T-cell (primary cell): ENCODE measurements at regions not wholly inside any gene's neighbourhood (a gene's known extent, or its start where the extent isn't known, plus 50 kb on each side); places are given as distances from the start of the nearest gene placed in this dataset.
"Not testable (repeated sequence)": the region's sequence is repeated elsewhere in the genome, so short reads cannot be mapped to it uniquely, and the experiment has no call there.

Source experiments
- ATAC-seq, 4 experiments: fragments of 200-7000 bp in 3 of 4; fragments of 150-1000 bp in 1 of 4; cut with Tn5 transposase; replicated peaks in 1 of 4; 1 replicate in 3 of 4; 2 replicates in 1 of 4; pipeline ENCODE4 v1.10.0; 2021; ENCODE audit warnings: moderate library complexity in 3 of 4, mild to moderate bottlenecking in 2 of 4, moderate number of reproducible peaks in 1 of 4
- CTCF ChIA-PET, 2 donors: fragments of 300-600 bp; sonication (Branson Sonifier 250); formaldehyde crosslinking; loops; one replicate each; lab custom pipeline; 2022; ENCODE audit warnings: antibody characterized with exemption in 2 of 2; lab: Charles Lee
- POLR2A ChIA-PET, 2 donors: fragments of 300-600 bp; sonication (Branson Sonifier 250); formaldehyde crosslinking; loops; one replicate each; lab custom pipeline; 2022; ENCODE audit warnings: antibody characterized with exemption in 2 of 2; lab: Charles Lee
- DNase-seq, 35 experiments: peaks; one replicate each; pipeline versions ENCODE4 v3.0.0 to v3.0.0-alpha.2; 2013 to 2023
- H3K27ac ChIP-seq: one replicate; pipeline ENCODE4 v1.5.1; 2013; ENCODE audit warnings: low read length
- H3K27me3 ChIP-seq, 2 experiments: replicated peaks in 1 of 2; 1 replicate in 1 of 2; 2 replicates in 1 of 2; pipeline versions ENCODE4 v1.6.1 to v1.7.0; 2013; ENCODE audit warnings: low read length in 1 of 2, mixed read lengths in 1 of 2; ENCODE audit not compliant: control insufficient read depth in 2 of 2, insufficient read depth in 2 of 2; ENCODE audit errors: extremely low read depth in 1 of 2
- H3K36me3 ChIP-seq, 2 donors: 1 replicate in 1 of 2; 2 replicates in 1 of 2; pipeline versions ENCODE4 v1.6.1 to v1.7.0; 2013; ENCODE audit warnings: low read length in 1 of 2; ENCODE audit not compliant: control insufficient read depth in 2 of 2, insufficient read depth in 1 of 2; ENCODE audit errors: extremely low read depth in 1 of 2
- H3K4me1 ChIP-seq, 2 experiments: 1 replicate in 1 of 2; 2 replicates in 1 of 2; pipeline versions ENCODE4 v1.6.1 to v1.7.0; 2013; ENCODE audit warnings: low read length in 2 of 2, mixed read lengths in 1 of 2; ENCODE audit not compliant: insufficient read depth in 2 of 2, control insufficient read depth in 1 of 2; ENCODE audit errors: extremely low read depth in 1 of 2
- H3K4me3 ChIP-seq, 2 donors: 1 replicate in 1 of 2; 2 replicates in 1 of 2; pipeline versions ENCODE4 v1.5.1 to v1.7.0; 2013; ENCODE audit warnings: mild to moderate bottlenecking in 2 of 2, low read length in 1 of 2, moderate library complexity in 1 of 2; ENCODE audit not compliant: control insufficient read depth in 1 of 2; ENCODE audit errors: extremely low read depth in 1 of 2
- H3K9me3 ChIP-seq: 2 replicates; pipeline ENCODE4 v1.7.0; 2013
- H3K27ac Mint-ChIP-seq, 2 donors: one replicate each; pipeline ENCODE4 v1.8.0; 2020 to 2021; ENCODE audit warnings: mild to moderate bottlenecking in 2 of 2, mixed read lengths in 2 of 2
- H3K27me3 Mint-ChIP-seq, 2 donors: one replicate each; pipeline ENCODE4 v1.8.0; 2021 to 2022; ENCODE audit warnings: mixed read lengths in 2 of 2
- H3K36me3 Mint-ChIP-seq: one replicate; pipeline ENCODE4 v1.8.0; 2021; ENCODE audit warnings: mixed read lengths
- H3K4me1 Mint-ChIP-seq, 3 donors: one replicate each; pipeline ENCODE4 v1.8.0; 2020 to 2022; ENCODE audit warnings: mixed read lengths in 3 of 3, mild to moderate bottlenecking in 1 of 3
- H3K4me3 Mint-ChIP-seq, 3 donors: one replicate each; pipeline ENCODE4 v1.8.0; 2020 to 2022; ENCODE audit warnings: mild to moderate bottlenecking in 3 of 3, mixed read lengths in 3 of 3, moderate library complexity in 3 of 3
- H3K9me3 Mint-ChIP-seq, 3 donors: one replicate each; pipeline ENCODE4 v1.8.0; 2020 to 2022; ENCODE audit warnings: mixed read lengths in 3 of 3
- WGBS: methylation state at CpG from one replicate; pipeline ENCODE4 v1.1.5; 2013; ENCODE audit warnings: missing lambda C conversion rate; ENCODE audit not compliant: insufficient coverage; 5-methylcytosine and 5-hydroxymethylcytosine counted together

DNA sequence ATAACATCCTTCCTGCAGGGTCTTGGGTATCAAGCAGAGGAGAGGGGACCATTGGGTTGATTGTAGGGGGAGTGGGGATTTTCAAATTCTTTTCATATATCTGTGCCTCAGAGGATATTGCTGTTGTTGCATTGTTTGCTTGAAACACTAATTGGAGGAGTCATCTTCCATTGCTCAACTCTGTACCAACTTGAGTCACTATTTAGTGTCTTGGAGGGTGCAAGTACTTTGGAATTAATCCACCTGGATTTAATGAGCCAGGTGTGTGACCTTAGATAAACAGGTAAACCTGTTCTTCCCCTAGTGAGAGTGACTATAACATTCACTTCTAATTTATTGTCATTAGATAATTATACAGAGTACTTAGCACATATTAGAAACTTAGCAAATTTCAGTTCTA is 151.3 kb upstream of the CNTNAP4 start:
- DNase-seq (no peak), ATAC-seq (no peak)
- Histone ChIP-seq H3K27ac (no peak overlapping the region), H3K4me1 (no peaks in the 10 kb centered on the region), H3K9me3 (no peaks in the 10 kb centered on the region), H3K4me3 (no peak overlapping the region), H3K27me3 (no peaks in the 10 kb centered on the region), H3K36me3 (no peaks in the 10 kb centered on the region)
- ChIA-PET POLR2A (no interaction called here), CTCF (no interaction called here)
- Mint-ChIP-seq H3K4me3 (no peak overlapping the region), H3K4me1 (no peaks in the 10 kb centered on the region), H3K36me3 (no peaks in the 10 kb centered on the region), H3K9me3 (peaks cover 11 to 19% (median 13%) of the 10 kb centered on the region in 3 donors), H3K27me3 (peaks cover 0 to 3% of the 10 kb centered on the region in 2 donors), H3K27ac (no peak overlapping the region)

- peaks cover 4 to 11% (median 9%) of the 10 kb centered on the region in 3 donors for H3K9me3 Mint-ChIP-seq
- H3K9me3 ChIP-seq, H3K36me3 ChIP-seq, H3K27me3 ChIP-seq, DNase-seq, ATAC-seq, H3K27ac ChIP-seq, H3K27ac Mint-ChIP-seq, H3K4me1 Mint-ChIP-seq, H3K36me3 Mint-ChIP-seq, H3K4me1 ChIP-seq, H3K4me3 ChIP-seq, H3K4me3 Mint-ChIP-seq, POLR2A ChIA-PET, H3K27me3 Mint-ChIP-seq, CTCF ChIA-PET: not testable (repeated sequence)
- WGBS = 47% methylated on average over 2 of the region's 6 CpGs
Observed at GRCh38 chr16:76138056-76138455, 139.1 kb upstream of the CNTNAP4 start.

- POLR2A ChIA-PET = no interaction called here
- Histone ChIP-seq H3K4me1 (no peaks in the 10 kb centered on the region), H3K27ac (no peak overlapping the region), H3K9me3 (no peaks in the 10 kb centered on the region), H3K27me3 (no peaks in the 10 kb centered on the region), H3K4me3 (no peak overlapping the region), H3K36me3 (no peaks in the 10 kb centered on the region)
- WGBS = 80% methylated on average over 4 of the region's 5 CpGs
- CTCF ChIA-PET = no interaction called here
- Mint-ChIP-seq H3K27ac (no peak overlapping the region), H3K4me3 (no peak overlapping the region), H3K9me3 (peaks cover 0 to 4% (median 0%) of the 10 kb centered on the region in 3 donors), H3K36me3 (no peaks in the 10 kb centered on the region), H3K27me3 (no peaks in the 10 kb centered on the region), H3K4me1 (no peaks in the 10 kb centered on the region)
- DNase-seq (no peak), ATAC-seq (no peak)
Observed at GRCh38 chr16:76157629-76158028, 119.6 kb upstream of the CNTNAP4 start.

- H3K27ac ChIP-seq = no peak overlapping the region
- Mint-ChIP-seq H3K36me3 (no peaks in the 10 kb centered on the region), H3K4me3 (no peak overlapping the region), H3K9me3 (peaks cover 0 to 4% (median 0%) of the 10 kb centered on the region in 3 donors), H3K27me3 (no peaks in the 10 kb centered on the region), H3K4me1 (no peaks in the 10 kb centered on the region), H3K27ac (no peak overlapping the region)
- ChIA-PET CTCF (no interaction called here), POLR2A (no interaction called here)
- DNase-seq (no peak), ATAC-seq (no peak)
- no peaks in the 10 kb centered on the region for H3K4me1 ChIP-seq
- no peak overlapping the region for H3K4me3 ChIP-seq
- no CpG with 5 or more reads among the region's 3 CpGs for WGBS
- H3K36me3 ChIP-seq = no peaks in the 10 kb centered on the region
- no peaks in the 10 kb centered on the region for H3K9me3 ChIP-seq
- H3K27me3 ChIP-seq = no peaks in the 10 kb centered on the region
Observed at GRCh38 chr16:76162046-76162445, 115.2 kb upstream of the CNTNAP4 start.

DNA sequence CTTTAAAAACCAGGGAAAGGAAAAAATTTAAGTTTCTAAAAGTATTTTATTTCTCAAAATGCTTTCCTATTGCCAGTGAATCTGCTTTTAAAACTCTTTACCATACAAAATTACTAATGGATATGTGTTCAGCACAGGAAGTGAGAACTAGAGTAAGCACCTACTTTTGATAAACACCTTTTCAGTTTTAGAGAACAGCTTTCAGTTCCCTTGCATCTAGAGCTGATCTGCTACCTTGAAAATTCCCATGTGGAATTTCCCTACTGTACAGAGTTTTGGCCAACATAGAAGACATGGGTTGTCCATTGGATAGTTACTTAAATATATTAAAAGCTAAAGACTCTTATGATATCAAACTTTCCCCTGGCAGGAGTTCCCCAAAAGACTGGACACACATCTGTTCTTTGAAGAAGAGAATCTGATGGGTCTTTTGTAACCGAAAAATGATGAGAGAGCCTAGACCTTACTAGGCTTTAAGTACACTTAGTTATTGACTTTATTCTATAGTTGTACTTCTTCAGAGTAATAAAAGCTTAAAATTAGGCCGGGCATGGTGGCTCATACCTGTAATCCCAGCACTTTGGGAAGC is 112.1 kb upstream of the CNTNAP4 start:
- POLR2A ChIA-PET = no interaction called here
- Histone ChIP-seq H3K4me3 (no peak overlapping the region), H3K27me3 (no peaks in the 10 kb centered on the region), H3K4me1 (no peaks in the 10 kb centered on the region), H3K27ac (no peak overlapping the region), H3K36me3 (no peaks in the 10 kb centered on the region), H3K9me3 (no peaks in the 10 kb centered on the region)
- no peak overlapping the region for H3K4me3 Mint-ChIP-seq
- no peak for DNase-seq
- 80% methylated on average over 1 of the region's 2 CpGs for WGBS
- CTCF ChIA-PET = no interaction called here
- peaks cover 0 to 1% (median 0%) of the 10 kb centered on the region in 3 donors for H3K9me3 Mint-ChIP-seq
- H3K4me1 Mint-ChIP-seq = no peaks in the 10 kb centered on the region
- H3K36me3 Mint-ChIP-seq = no peaks in the 10 kb centered on the region
- H3K27ac Mint-ChIP-seq = no peak overlapping the region
- no peak for ATAC-seq
- H3K27me3 Mint-ChIP-seq = no peaks in the 10 kb centered on the region

DNA sequence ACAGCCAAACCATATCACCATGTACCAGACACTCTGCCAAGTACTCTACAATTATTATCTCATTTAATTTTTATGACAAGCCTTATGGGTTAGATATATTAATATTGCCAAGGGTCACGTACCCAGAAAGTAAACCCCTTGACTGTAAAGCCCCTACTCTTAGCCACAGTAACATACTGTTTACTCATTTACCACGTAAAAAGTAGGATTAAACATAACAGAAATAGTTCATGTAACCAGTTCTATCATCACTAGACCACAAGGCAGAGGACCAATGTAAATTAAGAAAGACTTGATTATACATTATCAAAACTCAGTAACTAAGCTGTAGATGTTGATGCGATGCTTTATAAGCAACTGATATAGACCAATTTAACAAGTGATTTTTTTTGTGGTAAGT is 101.5 kb upstream of the CNTNAP4 start:
- H3K36me3 Mint-ChIP-seq = no peaks in the 10 kb centered on the region
- no peaks in the 10 kb centered on the region for H3K9me3 ChIP-seq
- H3K9me3 Mint-ChIP-seq = peaks cover 5 to 28% (median 18%) of the 10 kb centered on the region in 3 donors
- ATAC-seq = no peak
- H3K27ac ChIP-seq = no peak overlapping the region
- ChIA-PET POLR2A (no interaction called here), CTCF (no interaction called here)
- no CpG with 5 or more reads among the region's 3 CpGs for WGBS
- H3K27me3 Mint-ChIP-seq = no peaks in the 10 kb centered on the region
- DNase-seq = no peak
- no peaks in the 10 kb centered on the region for H3K4me1 ChIP-seq
- H3K4me3 ChIP-seq = no peak overlapping the region
- no peaks in the 10 kb centered on the region for H3K36me3 ChIP-seq
- no peaks in the 10 kb centered on the region for H3K27me3 ChIP-seq
- no peak overlapping the region for H3K4me3 Mint-ChIP-seq
- H3K4me1 Mint-ChIP-seq = no peaks in the 10 kb centered on the region
- H3K27ac Mint-ChIP-seq = no peak overlapping the region

DNA sequence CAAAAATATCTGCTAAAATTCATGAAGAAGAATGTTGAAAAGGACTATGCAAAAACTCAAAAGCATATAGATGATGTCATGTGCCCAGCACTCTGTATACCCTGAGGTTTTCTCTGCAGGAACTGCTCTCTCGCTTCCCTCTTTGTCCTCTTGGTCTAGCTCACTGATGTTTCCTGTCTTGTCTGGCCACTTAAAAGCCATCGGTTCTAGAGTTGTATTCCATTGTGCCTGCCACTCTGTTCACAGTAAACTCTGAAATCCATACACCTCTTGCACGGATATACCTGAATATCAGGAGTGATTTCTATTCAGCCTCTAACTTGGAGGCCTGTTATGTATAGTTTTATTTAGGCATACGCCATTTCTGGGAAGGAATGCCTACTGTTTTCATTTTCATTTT is 101.0 kb upstream of the CNTNAP4 start:
- Mint-ChIP-seq H3K27ac (no peak overlapping the region), H3K36me3 (no peaks in the 10 kb centered on the region)
- no peaks in the 10 kb centered on the region for H3K4me1 ChIP-seq

More for the DNA sequence above, 101.0 kb upstream of the CNTNAP4 start:
- ATAC-seq (no peak), DNase-seq (no peak)
- no peak overlapping the region for H3K4me3 ChIP-seq
- H3K4me3 Mint-ChIP-seq = no peak overlapping the region
- H3K27me3 ChIP-seq = no peaks in the 10 kb centered on the region
- H3K27ac ChIP-seq = no peak overlapping the region
- H3K9me3 ChIP-seq = no peaks in the 10 kb centered on the region
- 7% methylated on average over 2 of the region's 4 CpGs for WGBS
- ChIA-PET CTCF (no interaction called here), POLR2A (no interaction called here)
- no peaks in the 10 kb centered on the region for H3K36me3 ChIP-seq
- no peaks in the 10 kb centered on the region for H3K27me3 Mint-ChIP-seq
- no peaks in the 10 kb centered on the region for H3K4me1 Mint-ChIP-seq
- peaks cover 5 to 25% (median 18%) of the 10 kb centered on the region in 3 donors for H3K9me3 Mint-ChIP-seq
